ENCODE measurements at regions not wholly inside any gene's neighbourhood (a gene's known extent, or its start where the extent isn't known, plus 50 kb on each side); places are given as distances from the start of the nearest gene placed in this dataset.

- H3K4me3 ChIP-seq = no peak overlapping the region
Observed at GRCh38 chr1:110760321-110760720, 85.6 kb upstream of the KCNA3 start.

GRCh38 chr1:110756506-110756905 lies 81.8 kb upstream of the KCNA3 start:
- TF ChIP-seq CTCF (IDR thresholded peaks at IDR 0.05) (no peak), EZH2 (IDR thresholded peaks at IDR 0.05) (no peak), EZH2phosphoT487 (IDR thresholded peaks at IDR 0.05) (no peak)
- Histone ChIP-seq H3K4me1 (no peaks in the 10 kb centered on the region), H4K20me1 (ENCODE audit: low read depth) (no peaks in the 10 kb centered on the region), H3K79me2 (ENCODE audit: low read depth) (no peaks in the 10 kb centered on the region), H3K36me3 (no peaks in the 10 kb centered on the region), H3K27ac (no peak overlapping the region), H2AFZ (replicated peaks) (no peak overlapping the region), H3F3A (ENCODE audit: low read depth) (no peaks in the 10 kb centered on the region), H3K4me3 (no peak overlapping the region), H3K9ac (no peak overlapping the region), H3K4me2 (no peak overlapping the region), H3K9me3 (ENCODE audit: low read depth) (no peaks in the 10 kb centered on the region), H3K27me3 (no peaks in the 10 kb centered on the region)
- no peaks in the 10 kb centered on the region for H3K9me3 Mint-ChIP-seq
- no peaks in the 10 kb centered on the region for H3K27me3 Mint-ChIP-seq (ENCODE audit: insufficient read depth, low read depth)
- H3K27ac Mint-ChIP-seq = no peak overlapping the region
- no peaks in the 10 kb centered on the region for H3K4me1 Mint-ChIP-seq
- H3K4me3 Mint-ChIP-seq = no peak overlapping the region
- no peaks in the 10 kb centered on the region for H3K36me3 Mint-ChIP-seq
- no peak for DNase-seq (ENCODE audit: low spot score)

More at GRCh38 chr1:110760321-110760720, 85.6 kb upstream of the KCNA3 start:
- no peaks in the 10 kb centered on the region for H3K79me2 ChIP-seq (ENCODE audit: low read depth)
- Mint-ChIP-seq H3K36me3 (no peaks in the 10 kb centered on the region), H3K9me3 (no peaks in the 10 kb centered on the region), H3K4me3 (no peak overlapping the region), H3K4me1 (no peaks in the 10 kb centered on the region), H3K27ac (no peak overlapping the region), H3K27me3 (ENCODE audit: insufficient read depth, low read depth) (peaks cover 4% of the 10 kb centered on the region)
- no peaks in the 10 kb centered on the region for H3K4me1 ChIP-seq
- H3F3A ChIP-seq (ENCODE audit: low read depth) = no peaks in the 10 kb centered on the region
- no peak overlapping the region for H2AFZ ChIP-seq (replicated peaks)
- TF ChIP-seq CTCF (IDR thresholded peaks at IDR 0.05) = no peak
- TF ChIP-seq EZH2phosphoT487 (IDR thresholded peaks at IDR 0.05) = no peak
- TF ChIP-seq EZH2 (IDR thresholded peaks at IDR 0.05) = no peak
- no peaks in the 10 kb centered on the region for H3K27me3 ChIP-seq
- no peaks in the 10 kb centered on the region for H3K36me3 ChIP-seq
- no peak for DNase-seq (ENCODE audit: low spot score)
- H3K9me3 ChIP-seq (ENCODE audit: low read depth) = no peaks in the 10 kb centered on the region
- no peak overlapping the region for H3K9ac ChIP-seq
- H3K27ac ChIP-seq = no peak overlapping the region
- H4K20me1 ChIP-seq (ENCODE audit: low read depth) = no peaks in the 10 kb centered on the region
- H3K4me2 ChIP-seq = no peak overlapping the region

GRCh38 chr1:110752941-110753725 lies 78.4 kb upstream of the KCNA3 start:
- Histone ChIP-seq H3K9me3 (ENCODE audit: low read depth) (no peaks in the 10 kb centered on the region), H3K27ac (no peak overlapping the region), H3K9ac (no peak overlapping the region), H3K36me3 (no peaks in the 10 kb centered on the region), H3K79me2 (ENCODE audit: low read depth) (no peaks in the 10 kb centered on the region), H3F3A (ENCODE audit: low read depth) (no peaks in the 10 kb centered on the region), H3K27me3 (no peaks in the 10 kb centered on the region), H2AFZ (replicated peaks) (no peak overlapping the region), H3K4me2 (no peak overlapping the region), H3K4me1 (no peaks in the 10 kb centered on the region), H4K20me1 (ENCODE audit: low read depth) (no peaks in the 10 kb centered on the region), H3K4me3 (no peak overlapping the region)
- H3K4me1 Mint-ChIP-seq = no peaks in the 10 kb centered on the region
- H3K4me3 Mint-ChIP-seq = no peak overlapping the region
- no peaks in the 10 kb centered on the region for H3K36me3 Mint-ChIP-seq
- H3K27me3 Mint-ChIP-seq (ENCODE audit: insufficient read depth, low read depth) = no peaks in the 10 kb centered on the region
- TF ChIP-seq CTCF (IDR thresholded peaks at IDR 0.05) (no peak), EZH2phosphoT487 (IDR thresholded peaks at IDR 0.05) (no peak), EZH2 (IDR thresholded peaks at IDR 0.05) (no peak)
- H3K9me3 Mint-ChIP-seq = no peaks in the 10 kb centered on the region
- H3K27ac Mint-ChIP-seq = no peak overlapping the region
- DNase-seq (ENCODE audit: low spot score) = no peak

All from neural progenitor cell (in vitro differentiated cells).